Skeletal muscle satellite cell (primary cell): ENCODE measurements at regions not wholly inside any gene's neighbourhood (a gene's known extent, or its start where the extent isn't known, plus 50 kb on each side); places are given as distances from the start of the nearest gene placed in this dataset.

ENCODE experiments used
- H3K27me3 ChIP-seq: 2 replicates; pipeline ENCODE4 v1.7.0; 2013; ENCODE audit warnings: low read length; ENCODE audit not compliant: control insufficient read depth, insufficient read depth
- H3K36me3 ChIP-seq: 2 replicates; pipeline ENCODE4 v1.7.0; 2013; ENCODE audit warnings: mild to moderate bottlenecking, control low read depth, low read length; ENCODE audit not compliant: insufficient read depth
- H3K4me1 ChIP-seq: 2 replicates; pipeline ENCODE4 v1.7.0; 2013; ENCODE audit warnings: low read length; ENCODE audit not compliant: control insufficient read depth, insufficient read depth
- H3K4me2 ChIP-seq: 2 replicates; pipeline ENCODE4 v1.7.0; 2013; ENCODE audit warnings: mild to moderate bottlenecking, low read length
- H3K4me3 ChIP-seq: 2 replicates; pipeline ENCODE4 v1.7.0; 2013; ENCODE audit warnings: low read length
- H3K9ac ChIP-seq: 2 replicates; pipeline ENCODE4 v1.7.0; 2013; ENCODE audit warnings: mild to moderate bottlenecking, low read depth, low read length, moderate library complexity
- H3K9me3 ChIP-seq: replicated peaks from 2 replicates; pipeline ENCODE4 v1.7.0; 2013; ENCODE audit warnings: mild to moderate bottlenecking, control low read depth, low read length

- H3K4me1 ChIP-seq: peaks cover 10% of the 10 kb centered on the region
- H3K9ac ChIP-seq: no peak overlapping the region
- peaks cover 4% of the 10 kb centered on the region for H3K27me3 ChIP-seq
- no peaks in the 10 kb centered on the region for H3K9me3 ChIP-seq
- H3K36me3 ChIP-seq: no peaks in the 10 kb centered on the region
- no peak overlapping the region for H3K4me3 ChIP-seq
- H3K4me2 ChIP-seq: no peak overlapping the region
Observed at GRCh38 chr1:119286587-119287181, 81.9 kb upstream of the HAO2 start.

DNA sequence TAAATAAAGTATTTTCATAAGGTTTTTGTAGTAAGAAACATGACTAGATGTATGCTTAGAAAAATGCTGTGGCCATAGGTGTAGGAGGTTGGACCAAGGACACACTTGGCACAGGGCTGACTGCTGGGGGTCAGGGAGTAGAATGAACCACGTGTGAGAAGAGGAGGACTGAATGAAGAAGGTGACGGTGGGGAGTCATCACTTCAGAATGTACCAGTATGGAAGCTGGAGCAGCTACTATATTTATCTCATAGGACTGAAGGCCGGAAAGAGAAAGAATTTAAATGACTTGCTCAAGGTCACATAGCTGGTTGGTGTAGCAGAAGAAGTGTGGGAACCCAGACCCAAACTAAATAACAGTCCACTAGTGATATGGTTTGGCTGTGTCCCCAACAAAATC lies 79.8 kb upstream of the HAO2 start:
- Histone ChIP-seq H3K27me3 (peaks cover 6% of the 10 kb centered on the region), H3K9ac (no peak overlapping the region), H3K4me1 (peaks cover 10% of the 10 kb centered on the region), H3K36me3 (no peaks in the 10 kb centered on the region), H3K9me3 (no peaks in the 10 kb centered on the region), H3K4me2 (no peak overlapping the region), H3K4me3 (no peak overlapping the region)

DNA sequence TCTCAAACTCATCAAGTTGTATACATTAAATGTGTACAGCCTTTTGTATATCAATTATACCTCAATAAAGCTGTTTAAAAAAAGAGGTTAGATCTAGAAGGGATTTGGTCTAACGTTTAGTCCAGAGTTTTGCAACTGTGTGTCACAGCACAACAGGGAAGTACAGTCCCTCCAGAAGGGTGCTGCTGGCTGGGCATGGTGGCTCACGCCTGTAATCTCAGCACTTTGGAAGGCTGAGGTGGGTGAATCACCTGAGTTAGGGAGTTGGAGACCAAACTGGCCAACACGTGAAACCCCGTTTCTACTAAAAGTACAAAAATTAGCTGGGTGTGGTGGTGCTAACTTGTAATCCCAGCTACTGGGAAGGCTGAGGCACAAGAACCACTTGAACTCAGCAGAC lies 78.3 kb upstream of the HAO2 start:
- Histone ChIP-seq H3K9ac (no peak overlapping the region), H3K4me2 (no peak overlapping the region), H3K4me1 (peaks cover 5% of the 10 kb centered on the region), H3K36me3 (no peaks in the 10 kb centered on the region), H3K9me3 (no peaks in the 10 kb centered on the region), H3K27me3 (peaks cover 9% of the 10 kb centered on the region), H3K4me3 (no peak overlapping the region)

GRCh38 chr1:119291611-119292206 lies 76.9 kb upstream of the HAO2 start:
- H3K27me3 ChIP-seq: peaks cover 12% of the 10 kb centered on the region
- H3K4me3 ChIP-seq: no peak overlapping the region
- H3K4me1 ChIP-seq: no peaks in the 10 kb centered on the region
- H3K9me3 ChIP-seq: no peaks in the 10 kb centered on the region
- no peak overlapping the region for H3K9ac ChIP-seq
- no peak overlapping the region for H3K4me2 ChIP-seq
- no peaks in the 10 kb centered on the region for H3K36me3 ChIP-seq

- Histone ChIP-seq H3K36me3 (no peaks in the 10 kb centered on the region), H3K4me1 (no peaks in the 10 kb centered on the region), H3K27me3 (peaks cover 17% of the 10 kb centered on the region), H3K4me3 (no peak overlapping the region), H3K9me3 (no peaks in the 10 kb centered on the region), H3K4me2 (no peak overlapping the region), H3K9ac (no peak overlapping the region)
Observed at GRCh38 chr1:119293797-119294196, 74.8 kb upstream of the HAO2 start.

DNA sequence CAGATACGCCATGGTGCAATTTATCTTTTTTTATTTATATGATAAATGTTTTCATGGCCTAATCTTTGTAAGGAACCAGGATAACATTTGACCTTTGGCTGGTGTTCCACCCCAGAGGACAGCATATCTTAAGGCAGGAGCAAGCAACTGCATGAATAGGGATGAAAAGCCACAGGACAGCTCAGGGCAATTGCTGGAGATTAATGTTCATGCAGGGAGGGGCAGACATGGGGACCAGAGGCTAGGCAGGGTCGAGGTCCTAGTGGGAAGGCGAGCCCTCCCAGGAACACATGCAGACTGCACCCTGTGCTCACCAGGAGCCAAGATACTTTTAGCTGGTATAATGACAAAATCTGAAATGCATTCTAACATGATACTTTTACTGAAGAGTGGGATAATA lies 74.4 kb upstream of the HAO2 start:
- H3K9ac ChIP-seq: no peak overlapping the region
- no peak overlapping the region for H3K4me3 ChIP-seq
- peaks cover 20% of the 10 kb centered on the region for H3K27me3 ChIP-seq
- no peak overlapping the region for H3K4me2 ChIP-seq
- H3K36me3 ChIP-seq: no peaks in the 10 kb centered on the region
- no peaks in the 10 kb centered on the region for H3K4me1 ChIP-seq
- H3K9me3 ChIP-seq: no peaks in the 10 kb centered on the region

DNA sequence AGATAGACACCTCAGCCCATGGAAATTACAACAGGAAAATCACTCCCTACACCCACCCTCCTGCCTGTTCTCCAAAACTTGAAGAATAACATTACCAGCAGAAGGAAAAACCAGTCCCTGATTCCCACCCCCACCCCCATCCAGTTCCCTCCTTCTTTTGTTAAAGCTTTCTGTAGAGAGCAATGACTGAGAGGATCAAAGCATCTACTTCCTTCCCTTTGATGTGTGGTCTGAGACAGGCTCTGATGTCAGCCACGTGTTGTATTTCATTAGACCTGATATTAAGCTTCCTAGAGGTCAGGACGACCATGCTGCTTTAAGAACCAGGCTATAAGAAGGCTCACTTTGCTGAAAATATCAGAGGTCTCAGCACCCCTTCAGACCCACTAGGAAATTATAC lies 73.9 kb upstream of the HAO2 start:
- Histone ChIP-seq H3K27me3 (peaks cover 25% of the 10 kb centered on the region), H3K4me1 (no peaks in the 10 kb centered on the region), H3K4me2 (no peak overlapping the region), H3K9me3 (no peaks in the 10 kb centered on the region), H3K4me3 (no peak overlapping the region), H3K36me3 (no peaks in the 10 kb centered on the region), H3K9ac (no peak overlapping the region)

DNA sequence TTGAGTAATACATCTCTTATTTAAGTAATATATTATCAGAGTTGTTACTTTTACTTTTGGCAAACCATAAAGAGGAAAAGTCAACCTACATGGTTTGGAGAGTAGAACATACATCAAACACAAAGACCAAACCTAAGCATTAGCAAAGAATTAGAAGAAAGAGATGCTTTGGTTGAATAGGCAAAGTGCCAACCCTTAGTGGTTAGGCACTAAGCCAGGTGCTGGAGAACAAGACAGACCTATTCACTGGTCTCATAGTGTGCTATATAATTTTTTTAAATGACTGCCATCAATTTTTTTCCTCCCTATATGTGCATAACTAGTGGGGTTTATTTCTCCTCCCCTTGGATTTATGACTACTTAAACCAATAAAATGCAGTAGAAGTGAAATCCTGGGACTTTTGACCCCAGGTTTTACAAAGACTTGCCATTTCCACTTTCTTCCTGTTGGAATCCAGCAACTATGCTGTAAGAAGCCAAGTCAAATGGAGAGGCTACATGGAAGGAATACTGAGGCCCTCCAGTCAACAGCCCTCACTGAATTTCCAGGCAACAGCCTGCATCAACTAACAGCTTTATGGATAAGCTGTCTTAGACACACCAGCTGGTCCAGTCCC lies 69.8 kb upstream of the HAO2 start:
- Histone ChIP-seq H3K4me2 (no peak overlapping the region), H3K27me3 (peaks cover 56% of the 10 kb centered on the region), H3K4me3 (no peak overlapping the region), H3K36me3 (no peaks in the 10 kb centered on the region), H3K4me1 (no peaks in the 10 kb centered on the region), H3K9me3 (no peaks in the 10 kb centered on the region), H3K9ac (no peak overlapping the region)

DNA sequence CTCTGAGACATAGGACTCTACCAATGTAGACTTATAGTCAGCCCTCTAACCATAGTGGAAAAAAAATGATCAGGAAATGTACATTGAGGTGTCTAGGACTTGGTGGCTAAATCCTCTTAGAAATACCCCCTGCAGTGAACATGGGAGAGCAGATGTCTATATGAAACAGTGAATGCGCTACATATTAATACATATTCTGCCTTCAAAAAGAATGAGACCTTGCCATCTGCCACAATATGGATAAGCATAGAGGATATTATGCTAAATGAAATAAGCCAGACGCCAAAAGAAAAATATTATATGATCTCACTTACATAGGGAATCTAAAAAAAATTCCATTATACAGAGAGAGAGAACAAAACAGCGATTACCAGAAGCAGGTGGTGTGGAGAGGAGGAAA lies 66.6 kb upstream of the HAO2 start:
- H3K9ac ChIP-seq: no peak overlapping the region
- H3K4me3 ChIP-seq: no peak overlapping the region
- no peaks in the 10 kb centered on the region for H3K9me3 ChIP-seq
- H3K4me1 ChIP-seq: no peaks in the 10 kb centered on the region
- no peaks in the 10 kb centered on the region for H3K36me3 ChIP-seq
- no peak overlapping the region for H3K4me2 ChIP-seq
- H3K27me3 ChIP-seq: peaks cover 55% of the 10 kb centered on the region

- H3K4me1 ChIP-seq: no peaks in the 10 kb centered on the region
- H3K4me2 ChIP-seq: no peak overlapping the region
- no peaks in the 10 kb centered on the region for H3K9me3 ChIP-seq
- peaks cover 46% of the 10 kb centered on the region for H3K27me3 ChIP-seq
- H3K36me3 ChIP-seq: no peaks in the 10 kb centered on the region
- no peak overlapping the region for H3K4me3 ChIP-seq
- no peak overlapping the region for H3K9ac ChIP-seq
Observed at GRCh38 chr1:119308130-119308700, 60.4 kb upstream of the HAO2 start.

GRCh38 chr1:119308806-119309205 lies 59.8 kb upstream of the HAO2 start:
- Histone ChIP-seq H3K36me3 (no peaks in the 10 kb centered on the region), H3K4me3 (no peak overlapping the region), H3K4me1 (no peaks in the 10 kb centered on the region), H3K9ac (no peak overlapping the region), H3K9me3 (no peaks in the 10 kb centered on the region), H3K4me2 (no peak overlapping the region), H3K27me3 (peaks cover 40% of the 10 kb centered on the region)

GRCh38 chr1:119310301-119310700 lies 58.3 kb upstream of the HAO2 start:
- H3K27me3 ChIP-seq: peaks cover 39% of the 10 kb centered on the region
- H3K4me1 ChIP-seq: no peaks in the 10 kb centered on the region
- no peak overlapping the region for H3K4me2 ChIP-seq
- H3K4me3 ChIP-seq: no peak overlapping the region
- no peaks in the 10 kb centered on the region for H3K36me3 ChIP-seq
- no peak overlapping the region for H3K9ac ChIP-seq
- no peaks in the 10 kb centered on the region for H3K9me3 ChIP-seq
